B cell (primary cell): ENCODE measurements at regions not wholly inside any gene's neighbourhood (a gene's known extent, or its start where the extent isn't known, plus 50 kb on each side); places are given as distances from the start of the nearest gene placed in this dataset.

Experiments used
- EZH2 ChIP-seq: IDR thresholded peaks from 2 replicates; pipeline ENCODE4 v1.6.1; 2012; ENCODE audit warnings: borderline replicate concordance, low read depth, mild to moderate bottlenecking, moderate library complexity, low read length; ENCODE audit not compliant: insufficient read depth, poor library complexity, severe bottlenecking
- TF ChIP-seq, protein P1 (sequence below): fragments of 200-600 bp; IDR thresholded peaks from one replicate; pipeline ENCODE4 v1.8.0; 2022; ENCODE audit warnings: antibody characterized with exemption, mild to moderate bottlenecking

DNA sequence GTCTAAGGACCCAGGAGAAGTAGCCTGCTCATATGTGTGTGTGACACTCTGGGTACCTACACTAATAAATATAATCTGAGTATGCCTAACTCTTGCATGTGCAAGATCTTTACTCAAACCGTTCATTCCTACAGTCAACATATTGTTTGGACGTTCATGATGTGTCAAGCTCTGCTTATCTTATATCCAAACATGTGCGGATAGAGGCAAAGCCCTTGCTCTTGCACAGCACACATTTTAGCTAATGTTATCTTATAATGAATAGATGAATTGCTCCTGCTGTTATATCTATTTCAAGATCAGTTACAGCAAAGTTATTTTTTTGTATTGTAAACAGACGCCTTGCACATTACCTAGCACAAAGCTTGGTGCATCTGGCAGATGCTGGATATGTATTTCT is 228.4 kb upstream of the FLRT2 start:
- TF ChIP-seq, protein P1, sequence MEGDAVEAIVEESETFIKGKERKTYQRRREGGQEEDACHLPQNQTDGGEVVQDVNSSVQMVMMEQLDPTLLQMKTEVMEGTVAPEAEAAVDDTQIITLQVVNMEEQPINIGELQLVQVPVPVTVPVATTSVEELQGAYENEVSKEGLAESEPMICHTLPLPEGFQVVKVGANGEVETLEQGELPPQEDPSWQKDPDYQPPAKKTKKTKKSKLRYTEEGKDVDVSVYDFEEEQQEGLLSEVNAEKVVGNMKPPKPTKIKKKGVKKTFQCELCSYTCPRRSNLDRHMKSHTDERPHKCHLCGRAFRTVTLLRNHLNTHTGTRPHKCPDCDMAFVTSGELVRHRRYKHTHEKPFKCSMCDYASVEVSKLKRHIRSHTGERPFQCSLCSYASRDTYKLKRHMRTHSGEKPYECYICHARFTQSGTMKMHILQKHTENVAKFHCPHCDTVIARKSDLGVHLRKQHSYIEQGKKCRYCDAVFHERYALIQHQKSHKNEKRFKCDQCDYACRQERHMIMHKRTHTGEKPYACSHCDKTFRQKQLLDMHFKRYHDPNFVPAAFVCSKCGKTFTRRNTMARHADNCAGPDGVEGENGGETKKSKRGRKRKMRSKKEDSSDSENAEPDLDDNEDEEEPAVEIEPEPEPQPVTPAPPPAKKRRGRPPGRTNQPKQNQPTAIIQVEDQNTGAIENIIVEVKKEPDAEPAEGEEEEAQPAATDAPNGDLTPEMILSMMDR, result no peak
- TF ChIP-seq EZH2, result no peak
